LHCN-M2 (cell line): ENCODE measurements at regions not wholly inside any gene's neighbourhood (a gene's known extent, or its start where the extent isn't known, plus 50 kb on each side); places are given as distances from the start of the nearest gene placed in this dataset.
"Not testable (repeated sequence)": the region's sequence is repeated elsewhere in the genome, so short reads cannot be mapped to it uniquely, and the experiment has no call there.

Experiments
- DNase-seq: peaks from one replicate; pipeline ENCODE4 v3.0.0-alpha.2; 2012; ENCODE audit warnings: low read depth

GRCh38 chr7:69047151-69047754, 551.0 kb upstream of the AUTS2 start:
- no peak for DNase-seq

- no peak for DNase-seq
These were observed 548.9 kb upstream of the AUTS2 start for GRCh38 chr7:69049326-69049725.

GRCh38 chr7:69052447-69052846, 545.8 kb upstream of the AUTS2 start:
- DNase-seq = no peak

- no peak for DNase-seq
These were observed 537.8 kb upstream of the AUTS2 start for GRCh38 chr7:69060516-69060915.

GRCh38 chr7:69062020-69062765, 536.1 kb upstream of the AUTS2 start:
- DNase-seq = no peak

GRCh38 chr7:69067397-69067796, 530.9 kb upstream of the AUTS2 start:
- no peak for DNase-seq

GRCh38 chr7:69070476-69070875, 527.8 kb upstream of the AUTS2 start:
- DNase-seq = no peak

- no peak for DNase-seq
These were observed 521.7 kb upstream of the AUTS2 start for GRCh38 chr7:69076566-69076965.

GRCh38 chr7:69078997-69079769, 519.1 kb upstream of the AUTS2 start:
- DNase-seq = no peak

- DNase-seq = not testable (repeated sequence)
These were observed 511.0 kb upstream of the AUTS2 start for GRCh38 chr7:69087281-69087680.

- no peak for DNase-seq
These were observed 510.1 kb upstream of the AUTS2 start for GRCh38 chr7:69088185-69088584.

GRCh38 chr7:69090936-69091335, 507.3 kb upstream of the AUTS2 start:
- DNase-seq = no peak

GRCh38 chr7:69091521-69091920, 506.8 kb upstream of the AUTS2 start:
- no peak for DNase-seq

- DNase-seq = no peak
These were observed 503.1 kb upstream of the AUTS2 start for GRCh38 chr7:69095127-69095526.

- no peak for DNase-seq
These were observed 502.6 kb upstream of the AUTS2 start for GRCh38 chr7:69095649-69096048.

GRCh38 chr7:69104023-69104422, 494.3 kb upstream of the AUTS2 start:
- no peak for DNase-seq

- no peak for DNase-seq
These were observed 493.2 kb upstream of the AUTS2 start for GRCh38 chr7:69105092-69105491.

GRCh38 chr7:69105981-69106380, 492.3 kb upstream of the AUTS2 start:
- DNase-seq = no peak

- not testable (repeated sequence) for DNase-seq
These were observed 491.8 kb upstream of the AUTS2 start for GRCh38 chr7:69106449-69106848.

- DNase-seq = not testable (repeated sequence)
These were observed 491.3 kb upstream of the AUTS2 start for GRCh38 chr7:69106946-69107345.

- no peak for DNase-seq
These were observed 490.2 kb upstream of the AUTS2 start for GRCh38 chr7:69108097-69108496.

GRCh38 chr7:69109246-69109645, 489.0 kb upstream of the AUTS2 start:
- no peak for DNase-seq

GRCh38 chr7:69109879-69110278, 488.4 kb upstream of the AUTS2 start:
- no peak for DNase-seq
